CD14-positive monocyte (primary cell): ENCODE measurements at regions not wholly inside any gene's neighbourhood (a gene's known extent, or its start where the extent isn't known, plus 50 kb on each side); places are given as distances from the start of the nearest gene placed in this dataset.

Source experiments
- DNase-seq, 3 donors: peaks; one replicate each; pipeline ENCODE4 v3.0.0-alpha.2; 2011 to 2022
- H2AFZ ChIP-seq: 2 replicates; pipeline ENCODE4 v1.6.0; 2012; ENCODE audit warnings: mild to moderate bottlenecking, low read depth, low read length, inconsistent platforms; ENCODE audit not compliant: insufficient read depth, poor library complexity, severe bottlenecking
- H3K27ac ChIP-seq, 2 donors: 1 replicate in 1 of 2; 2 replicates in 1 of 2; pipeline ENCODE4 v1.5.1; 2012 to 2013; ENCODE audit warnings: low read length in 2 of 2, control low read depth in 1 of 2, inconsistent platforms in 1 of 2, low read depth in 1 of 2, mild to moderate bottlenecking in 1 of 2
- H3K27me3 ChIP-seq, 2 donors: one replicate each; pipeline versions ENCODE4 v1.6.0 to v1.6.1; 2011 to 2013; ENCODE audit warnings: low read length in 2 of 2; ENCODE audit not compliant: control insufficient read depth in 2 of 2, insufficient read depth in 2 of 2
- H3K36me3 ChIP-seq, 2 donors: replicated peaks in 1 of 2; 1 replicate in 1 of 2; 2 replicates in 1 of 2; pipeline versions ENCODE4 v1.5.1 to v1.6.1; 2012 to 2013; ENCODE audit warnings: low read length in 2 of 2, control low read depth in 1 of 2, inconsistent platforms in 1 of 2, mild to moderate bottlenecking in 1 of 2; ENCODE audit not compliant: insufficient read depth in 2 of 2, control insufficient read depth in 1 of 2
- H3K4me1 ChIP-seq, 2 donors: 1 replicate in 1 of 2; 2 replicates in 1 of 2; pipeline versions ENCODE4 v1.5.1 to v1.6.1; 2012 to 2013; ENCODE audit warnings: low read length in 2 of 2, control low read depth in 1 of 2, inconsistent platforms in 1 of 2, mild to moderate bottlenecking in 1 of 2, moderate library complexity in 1 of 2; ENCODE audit not compliant: insufficient read depth in 2 of 2, control insufficient read depth in 1 of 2
- H3K4me2 ChIP-seq: replicated peaks from 2 replicates; pipeline ENCODE3; 2012; ENCODE audit warnings: low read length, moderate library complexity, mild to moderate bottlenecking; ENCODE audit not compliant: poor library complexity, severe bottlenecking; ENCODE audit errors: extremely low read depth
- H3K4me3 ChIP-seq, 3 experiments: fragments of 200-600 bp in 1 of 3; sonication (generic) in 1 of 3; replicated peaks in 1 of 3; 1 replicate in 2 of 3; 2 replicates in 1 of 3; pipeline ENCODE4 v1.5.1; 2011 to 2013; ENCODE audit warnings: low read length in 3 of 3, mild to moderate bottlenecking in 3 of 3, control low read depth in 2 of 3, low read depth in 2 of 3, inconsistent platforms in 1 of 3, moderate library complexity in 1 of 3
- H3K79me2 ChIP-seq: 2 replicates; pipeline ENCODE4 v1.6.0; 2012; ENCODE audit warnings: mild to moderate bottlenecking, control low read depth, inconsistent platforms, low read length, moderate library complexity; ENCODE audit not compliant: insufficient read depth
- H3K9ac ChIP-seq: 2 replicates; pipeline ENCODE4 v1.6.0; 2017; ENCODE audit warnings: low read length, mild to moderate bottlenecking; ENCODE audit not compliant: insufficient read depth, poor library complexity, severe bottlenecking
- H3K9me3 ChIP-seq, 2 donors: replicated peaks in 1 of 2; 1 replicate in 1 of 2; 2 replicates in 1 of 2; pipeline versions ENCODE4 v1.5.1 to v1.6.1; 2012 to 2013; ENCODE audit warnings: low read length in 2 of 2, control low read depth in 1 of 2; ENCODE audit not compliant: control insufficient read depth in 1 of 2, insufficient read depth in 1 of 2
- H4K20me1 ChIP-seq: 2 replicates; pipeline ENCODE4 v1.6.0; 2012; ENCODE audit warnings: mild to moderate bottlenecking, low read length, control low read depth, moderate library complexity; ENCODE audit not compliant: insufficient read depth
- H3K27ac Mint-ChIP-seq, 7 donors: one replicate each; pipeline ENCODE4 v1.8.0; 2020; ENCODE audit warnings: mild to moderate bottlenecking in 7 of 7, mixed read lengths in 7 of 7, moderate library complexity in 6 of 7, inconsistent platforms in 2 of 7
- H3K27me3 Mint-ChIP-seq, 3 donors: one replicate each; pipeline ENCODE4 v1.8.0; 2021 to 2022; ENCODE audit warnings: low read depth in 3 of 3, mild to moderate bottlenecking in 3 of 3, mixed read lengths in 3 of 3, moderate library complexity in 3 of 3, inconsistent platforms in 1 of 3
- H3K36me3 Mint-ChIP-seq, 2 donors: one replicate each; pipeline ENCODE4 v1.8.0; 2020; ENCODE audit warnings: mixed read lengths in 2 of 2, inconsistent platforms in 1 of 2, mild to moderate bottlenecking in 1 of 2
- H3K4me1 Mint-ChIP-seq: one replicate; pipeline ENCODE4 v1.8.0; 2020; ENCODE audit warnings: mild to moderate bottlenecking, mixed read lengths
- H3K4me3 Mint-ChIP-seq, 2 donors: one replicate each; pipeline ENCODE4 v1.8.0; 2020; ENCODE audit warnings: mild to moderate bottlenecking in 2 of 2, mixed read lengths in 2 of 2, moderate library complexity in 1 of 2
- H3K9me3 Mint-ChIP-seq, 7 donors: one replicate each; pipeline ENCODE4 v1.8.0; 2020 to 2022; ENCODE audit warnings: mixed read lengths in 7 of 7, mild to moderate bottlenecking in 6 of 7, moderate library complexity in 6 of 7, inconsistent platforms in 2 of 7
- WGBS: methylation state at CpG from one replicate; pipeline ENCODE4 v1.1.5; 2013; ENCODE audit warnings: missing lambda C conversion rate; ENCODE audit not compliant: insufficient coverage; 5-methylcytosine and 5-hydroxymethylcytosine counted together
- intact Hi-C, 2 donors: fragments of 100-400 bp; cut with micrococcal nuclease; formaldehyde crosslinking; loops; one replicate each; pipeline versions ENCODE4 v1.15.0 to v1.15.1; 2023
- TF ChIP-seq, protein P1 (sequence below): fragments of 200-600 bp; IDR thresholded peaks from one replicate; pipeline ENCODE4 v1.8.0; 2022; ENCODE audit warnings: antibody characterized with exemption, mild to moderate bottlenecking

DNA sequence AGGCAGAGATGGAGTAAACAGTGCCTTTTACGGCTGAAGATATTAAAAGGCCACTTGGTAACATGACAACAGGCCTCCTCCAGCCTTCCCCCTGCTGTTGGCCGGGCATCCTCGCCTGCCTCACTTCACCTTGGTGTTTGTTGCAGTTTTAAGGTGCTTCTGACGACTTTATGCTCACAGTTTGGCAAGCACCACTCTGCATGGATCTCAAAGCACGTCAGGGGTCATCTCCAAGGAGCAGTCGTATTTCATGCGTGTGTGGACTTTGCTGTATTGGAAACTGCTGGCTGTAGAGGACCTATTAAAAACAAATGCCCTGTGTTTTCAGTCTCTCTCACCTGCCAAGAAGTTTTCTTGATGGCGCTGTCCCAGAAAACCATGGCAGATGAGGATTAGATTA lies 483.1 kb downstream of the RPS24 start:
- H3K4me2 ChIP-seq = no peak overlapping the region
- no peak overlapping the region for H3K4me3 ChIP-seq
- H2AFZ ChIP-seq = no peak overlapping the region
- intact Hi-C loops = no loop called here
- WGBS = 95% methylated on average over 6 of the region's 8 CpGs
- Mint-ChIP-seq H3K36me3 (no peaks in the 10 kb centered on the region), H3K9me3 (no peaks in the 10 kb centered on the region), H3K27ac (no peak overlapping the region), H3K27me3 (peaks cover 2 to 4% (median 2%) of the 10 kb centered on the region in 3 donors), H3K4me3 (no peak overlapping the region), H3K4me1 (no peaks in the 10 kb centered on the region)
- TF ChIP-seq, protein P1, sequence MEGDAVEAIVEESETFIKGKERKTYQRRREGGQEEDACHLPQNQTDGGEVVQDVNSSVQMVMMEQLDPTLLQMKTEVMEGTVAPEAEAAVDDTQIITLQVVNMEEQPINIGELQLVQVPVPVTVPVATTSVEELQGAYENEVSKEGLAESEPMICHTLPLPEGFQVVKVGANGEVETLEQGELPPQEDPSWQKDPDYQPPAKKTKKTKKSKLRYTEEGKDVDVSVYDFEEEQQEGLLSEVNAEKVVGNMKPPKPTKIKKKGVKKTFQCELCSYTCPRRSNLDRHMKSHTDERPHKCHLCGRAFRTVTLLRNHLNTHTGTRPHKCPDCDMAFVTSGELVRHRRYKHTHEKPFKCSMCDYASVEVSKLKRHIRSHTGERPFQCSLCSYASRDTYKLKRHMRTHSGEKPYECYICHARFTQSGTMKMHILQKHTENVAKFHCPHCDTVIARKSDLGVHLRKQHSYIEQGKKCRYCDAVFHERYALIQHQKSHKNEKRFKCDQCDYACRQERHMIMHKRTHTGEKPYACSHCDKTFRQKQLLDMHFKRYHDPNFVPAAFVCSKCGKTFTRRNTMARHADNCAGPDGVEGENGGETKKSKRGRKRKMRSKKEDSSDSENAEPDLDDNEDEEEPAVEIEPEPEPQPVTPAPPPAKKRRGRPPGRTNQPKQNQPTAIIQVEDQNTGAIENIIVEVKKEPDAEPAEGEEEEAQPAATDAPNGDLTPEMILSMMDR = no peak
- H3K4me1 ChIP-seq = no peaks in the 10 kb centered on the region
- no peak overlapping the region for H3K9ac ChIP-seq
- H3K36me3 ChIP-seq = no peaks in the 10 kb centered on the region
- no peaks in the 10 kb centered on the region for H3K9me3 ChIP-seq
- no peaks in the 10 kb centered on the region for H3K27me3 ChIP-seq
- no peak for DNase-seq
- no peak overlapping the region for H3K27ac ChIP-seq
- H4K20me1 ChIP-seq = no peaks in the 10 kb centered on the region
- H3K79me2 ChIP-seq = no peaks in the 10 kb centered on the region

DNA sequence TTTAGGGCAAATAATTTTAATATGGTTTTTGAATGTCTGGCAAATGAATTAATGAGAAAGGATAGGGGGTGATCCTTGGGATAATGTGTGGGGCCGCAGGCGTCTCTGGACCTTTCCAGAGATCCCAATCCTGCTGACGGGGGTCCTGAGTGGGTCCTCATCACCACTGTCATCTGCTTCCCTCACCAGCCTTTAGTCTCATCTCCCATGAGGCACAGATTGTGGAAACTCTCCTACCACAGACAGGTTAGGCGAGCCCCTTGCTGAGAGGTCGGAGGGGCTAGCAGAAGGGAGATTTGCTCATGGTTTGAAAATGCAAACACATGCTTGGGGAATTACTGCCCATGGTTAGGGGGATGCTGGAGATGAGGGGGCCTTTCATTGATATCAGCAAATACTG lies 484.6 kb downstream of the RPS24 start:
- DNase-seq = no peak
- no peak overlapping the region for H3K27ac Mint-ChIP-seq
- no peaks in the 10 kb centered on the region for H4K20me1 ChIP-seq
- H3K9me3 ChIP-seq = no peaks in the 10 kb centered on the region
- no peak overlapping the region for H3K4me3 ChIP-seq
- H3K36me3 Mint-ChIP-seq = no peaks in the 10 kb centered on the region
- no peak overlapping the region for H3K4me2 ChIP-seq
- no peaks in the 10 kb centered on the region for H3K4me1 ChIP-seq
- 100% methylated on average over 2 of the region's 5 CpGs for WGBS
- TF ChIP-seq, protein P1 = no peak
- no peaks in the 10 kb centered on the region for H3K79me2 ChIP-seq
- H3K4me3 Mint-ChIP-seq = no peak overlapping the region
- no peaks in the 10 kb centered on the region for H3K4me1 Mint-ChIP-seq
- H2AFZ ChIP-seq = no peak overlapping the region
- no peak overlapping the region for H3K9ac ChIP-seq
- intact Hi-C loops = no loop called here
- H3K27me3 ChIP-seq = no peaks in the 10 kb centered on the region
- peaks cover 2 to 4% (median 2%) of the 10 kb centered on the region in 3 donors for H3K27me3 Mint-ChIP-seq
- H3K9me3 Mint-ChIP-seq = peaks cover 0 to 2% (median 0%) of the 10 kb centered on the region in 7 donors
- no peaks in the 10 kb centered on the region for H3K36me3 ChIP-seq
- no peak overlapping the region for H3K27ac ChIP-seq
